ENCODE measurements at regions not wholly inside any gene's neighbourhood (a gene's known extent, or its start where the extent isn't known, plus 50 kb on each side); places are given as distances from the start of the nearest gene placed in this dataset.

GRCh38 chr10:76649254-76649653, 988.4 kb downstream of the KCNMA1 start:
- TF ChIP-seq, protein P1, sequence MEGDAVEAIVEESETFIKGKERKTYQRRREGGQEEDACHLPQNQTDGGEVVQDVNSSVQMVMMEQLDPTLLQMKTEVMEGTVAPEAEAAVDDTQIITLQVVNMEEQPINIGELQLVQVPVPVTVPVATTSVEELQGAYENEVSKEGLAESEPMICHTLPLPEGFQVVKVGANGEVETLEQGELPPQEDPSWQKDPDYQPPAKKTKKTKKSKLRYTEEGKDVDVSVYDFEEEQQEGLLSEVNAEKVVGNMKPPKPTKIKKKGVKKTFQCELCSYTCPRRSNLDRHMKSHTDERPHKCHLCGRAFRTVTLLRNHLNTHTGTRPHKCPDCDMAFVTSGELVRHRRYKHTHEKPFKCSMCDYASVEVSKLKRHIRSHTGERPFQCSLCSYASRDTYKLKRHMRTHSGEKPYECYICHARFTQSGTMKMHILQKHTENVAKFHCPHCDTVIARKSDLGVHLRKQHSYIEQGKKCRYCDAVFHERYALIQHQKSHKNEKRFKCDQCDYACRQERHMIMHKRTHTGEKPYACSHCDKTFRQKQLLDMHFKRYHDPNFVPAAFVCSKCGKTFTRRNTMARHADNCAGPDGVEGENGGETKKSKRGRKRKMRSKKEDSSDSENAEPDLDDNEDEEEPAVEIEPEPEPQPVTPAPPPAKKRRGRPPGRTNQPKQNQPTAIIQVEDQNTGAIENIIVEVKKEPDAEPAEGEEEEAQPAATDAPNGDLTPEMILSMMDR (IDR thresholded peaks at IDR 0.05; ENCODE audit: control extremely low read depth in 1 of 3, insufficient read depth in 1 of 3, low read depth in 1 of 3, low read length in 3 of 3): no peak
- no peak for TF ChIP-seq USF2 (IDR thresholded peaks at IDR 0.05; ENCODE audit: low read length)
- TF ChIP-seq ATF2 (IDR thresholded peaks at IDR 0.05; ENCODE audit: low read length): no peak
- no peak for TF ChIP-seq RAD21 (IDR thresholded peaks at IDR 0.05 in 1 of 2, conservative IDR thresholded peaks at IDR 0.05 in 1 of 2; ENCODE audit: low read depth in 2 of 2, low read length in 2 of 2)
- TF ChIP-seq MAFK (IDR thresholded peaks at IDR 0.05; ENCODE audit: low read depth, low read length): no peak
- TF ChIP-seq EZH2 (IDR thresholded peaks at IDR 0.05; ENCODE audit: low read depth, low read length, severe bottlenecking): no peak
- TF ChIP-seq, protein P2, sequence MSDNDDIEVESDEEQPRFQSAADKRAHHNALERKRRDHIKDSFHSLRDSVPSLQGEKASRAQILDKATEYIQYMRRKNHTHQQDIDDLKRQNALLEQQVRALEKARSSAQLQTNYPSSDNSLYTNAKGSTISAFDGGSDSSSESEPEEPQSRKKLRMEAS (IDR thresholded peaks at IDR 0.05): no peak
- TF ChIP-seq POLR2A (IDR thresholded peaks at IDR 0.05; ENCODE audit: control extremely low read depth in 1 of 2, low read depth in 2 of 2, low read length in 2 of 2): no peak
- no peak for TF ChIP-seq HDAC6 (IDR thresholded peaks at IDR 0.05; ENCODE audit: low read depth, low read length)
- no peak for TF ChIP-seq JUN (IDR thresholded peaks at IDR 0.05; ENCODE audit: low read depth, low read length)
